ENCODE measurements at regions not wholly inside any gene's neighbourhood (a gene's known extent, or its start where the extent isn't known, plus 50 kb on each side); places are given as distances from the start of the nearest gene placed in this dataset.

- no peaks in the 10 kb centered on the region for H3K27me3 Mint-ChIP-seq (ENCODE audit: low read depth)
- Histone ChIP-seq H3K27me3 (ENCODE audit: insufficient read depth, low read length) (no peaks in the 10 kb centered on the region), H4K5ac (ENCODE audit: insufficient read length, low read depth, low read length) (no peak overlapping the region), H3K56ac (ENCODE audit: insufficient read length, low read depth, low read length) (no peak overlapping the region), H3K14ac (ENCODE audit: insufficient read depth, low read length) (no peak overlapping the region), H3K79me1 (ENCODE audit: insufficient read depth, low read depth, low read length, poor library complexity, severe bottlenecking) (no peaks in the 10 kb centered on the region), H3K4ac (ENCODE audit: low read depth, low read length) (no peak overlapping the region), H3K23ac (ENCODE audit: insufficient read length, low read depth, low read length) (no peak overlapping the region), H2BK15ac (ENCODE audit: low read depth, low read length) (no peak overlapping the region), H3K23me2 (ENCODE audit: insufficient read length, low read depth, low read length, poor library complexity, severe bottlenecking) (no peaks in the 10 kb centered on the region), H3K18ac (ENCODE audit: insufficient read length, low read depth, low read length) (no peak overlapping the region), H3K27ac (ENCODE audit: insufficient read length, low read depth, low read length) (no peak overlapping the region), H3T11ph (ENCODE audit: low read length) (no peak overlapping the region), H2AFZ (ENCODE audit: low read length) (no peak overlapping the region), H3K4me1 (ENCODE audit: insufficient read depth, low read length) (no peaks in the 10 kb centered on the region), H3K4me2 (ENCODE audit: insufficient read depth, insufficient read length, low read length) (no peak overlapping the region), H2BK20ac (ENCODE audit: low read depth, low read length, poor library complexity, severe bottlenecking) (no peak overlapping the region), H4K91ac (ENCODE audit: insufficient read length, low read depth, low read length) (no peak overlapping the region), H3K79me2 (ENCODE audit: insufficient read depth, low read length) (no peaks in the 10 kb centered on the region), H3K9ac (ENCODE audit: extremely low read depth, insufficient read length, low read length) (no peak overlapping the region), H2BK12ac (ENCODE audit: insufficient read length, low read depth, low read length) (no peak overlapping the region), H4K8ac (replicated peaks; ENCODE audit: insufficient read length, low read depth, low read length) (no peak overlapping the region), H3K9me3 (ENCODE audit: control insufficient read depth, low read depth, low read length) (no peaks in the 10 kb centered on the region), H2BK5ac (ENCODE audit: insufficient read length, low read length) (no peak overlapping the region), H2AK5ac (ENCODE audit: insufficient read length, low read length) (no peak overlapping the region), H4K20me1 (ENCODE audit: control insufficient read depth, insufficient read depth, insufficient read length) (no peaks in the 10 kb centered on the region), H2BK120ac (ENCODE audit: low read depth, low read length, poor library complexity, severe bottlenecking) (no peak overlapping the region)
- no peaks in the 10 kb centered on the region for H3K36me3 Mint-ChIP-seq (ENCODE audit: insufficient read depth in 1 of 3, low read depth in 3 of 3)
- DNase-seq: peak; percentile 56
- H3K27ac Mint-ChIP-seq: no peak overlapping the region
- no peaks in the 10 kb centered on the region for H3K9me3 Mint-ChIP-seq
- no CpG with 5 or more reads among the region's 9 CpGs for WGBS (ENCODE audit: extremely low coverage, insufficient read length, low lambda C conversion rate)
- H3K4me3 Mint-ChIP-seq: no peak overlapping the region
- TF ChIP-seq CTCF (conservative IDR thresholded peaks at IDR 0.05): peak; percentile 80
- peaks cover 3 to 4% of the 10 kb centered on the region in 2 experiments; a peak in 3 of 4 replicates for H3K4me1 Mint-ChIP-seq
Measured at GRCh38 chr9:18297056-18297841, 176.7 kb upstream of the ADAMTSL1 start.
